PC-3 (cell line): ENCODE measurements at regions not wholly inside any gene's neighbourhood (a gene's known extent, or its start where the extent isn't known, plus 50 kb on each side); places are given as distances from the start of the nearest gene placed in this dataset.

ENCODE experiments used
- ATAC-seq: fragments of 200-7000 bp; cut with Tn5 transposase; 2 replicates; pipeline ENCODE4 v1.9.1; 2020; ENCODE audit warnings: mild to moderate bottlenecking, moderate library complexity
- BruUV-seq: library from RNA; stranded (reverse); fragments of 400-500 nt; replicated peaks from 2 replicates; lab custom pipeline; 2021; lab: Mats Ljungman, UMichigan
- CTCF ChIA-PET: fragments of 300-600 bp; sonication (Branson Sonifier 250); formaldehyde crosslinking; loops from one replicate; lab custom pipeline; 2022; ENCODE audit warnings: antibody characterized with exemption; lab: Charles Lee
- POLR2A ChIA-PET: fragments of 300-600 bp; sonication (Branson Sonifier 250); formaldehyde crosslinking; loops from one replicate; lab custom pipeline; 2022; ENCODE audit warnings: antibody characterized with exemption; ENCODE audit not compliant: unreplicated experiment; lab: Charles Lee
- DNase-seq: peaks from one replicate; pipeline ENCODE4 v3.0.0-alpha.2; 2015
- H2AFZ ChIP-seq: fragments of 300-600 bp; sonication (generic); 2 replicates; pipeline ENCODE4 v1.6.0; 2016; ENCODE audit warnings: antibody characterized with exemption, low read length
- H3F3A ChIP-seq: fragments of 300-600 bp; sonication (generic); one replicate; pipeline ENCODE4 v1.6.0; 2017; ENCODE audit warnings: antibody characterized with exemption, low read length, control low read depth, mild to moderate bottlenecking; ENCODE audit not compliant: unreplicated experiment
- H3K27ac ChIP-seq: fragments of 300-600 bp; sonication (generic); 2 replicates; pipeline ENCODE4 v1.5.1; 2016; ENCODE audit warnings: mild to moderate bottlenecking, low read length
- H3K27me3 ChIP-seq: fragments of 300-600 bp; sonication (generic); 2 replicates; pipeline ENCODE4 v1.6.1; 2016; ENCODE audit warnings: low read length, mixed read lengths
- H3K36me3 ChIP-seq: fragments of 300-600 bp; sonication (generic); 2 replicates; pipeline ENCODE4 v1.6.1; 2016; ENCODE audit warnings: low read depth, mixed run types, low read length, mixed read lengths
- H3K4me1 ChIP-seq: fragments of 300-600 bp; sonication (generic); 2 replicates; pipeline ENCODE4 v1.5.1; 2016; ENCODE audit warnings: low read length; ENCODE audit not compliant: insufficient read depth
- H3K4me2 ChIP-seq: fragments of 300-600 bp; sonication (generic); 2 replicates; pipeline ENCODE4 v1.6.0; 2016; ENCODE audit warnings: low read length
- H3K4me3 ChIP-seq: fragments of 300-600 bp; sonication (generic); 2 replicates; pipeline ENCODE4 v1.5.1; 2016; ENCODE audit warnings: mild to moderate bottlenecking, low read length, mixed read lengths
- H3K79me2 ChIP-seq: fragments of 300-600 bp; sonication (generic); 2 replicates; pipeline ENCODE4 v1.6.1; 2017; ENCODE audit warnings: low read length, mixed read lengths
- H3K9ac ChIP-seq: fragments of 300-600 bp; sonication (generic); 2 replicates; pipeline ENCODE4 v1.6.0; 2016; ENCODE audit warnings: mild to moderate bottlenecking, low read length
- H3K9me2 ChIP-seq: fragments of 300-600 bp; sonication (generic); replicated peaks from 2 replicates; pipeline ENCODE4 v1.6.1; 2016; ENCODE audit warnings: mixed run types, low read length, mixed read lengths
- H3K9me3 ChIP-seq: fragments of 300-600 bp; sonication (generic); 2 replicates; pipeline ENCODE4 v1.6.1; 2016; ENCODE audit warnings: low read length, mixed read lengths
- H4K20me1 ChIP-seq: fragments of 300-600 bp; sonication (generic); 2 replicates; pipeline ENCODE4 v1.6.1; 2016; ENCODE audit warnings: low read length, mixed read lengths
- EZH2 ChIP-seq: fragments of 300-600 bp; sonication (generic); IDR thresholded peaks from one replicate; pipeline ENCODE4 v1.6.1; 2017; ENCODE audit warnings: antibody characterized with exemption, mild to moderate bottlenecking, low read length; ENCODE audit not compliant: unreplicated experiment
- EZH2phosphoT487 ChIP-seq: fragments of 300-600 bp; sonication (generic); IDR thresholded peaks from 2 replicates; pipeline ENCODE4 v1.6.1; 2018; ENCODE audit warnings: mild to moderate bottlenecking, antibody characterized with exemption, low read length, borderline replicate concordance
- intact Hi-C: fragments of 100-400 bp; cut with micrococcal nuclease; formaldehyde crosslinking; loops from 2 replicates; pipeline ENCODE4 v1.9.0; 2023
- TF ChIP-seq, protein P1 (sequence below): fragments of 300-600 bp; sonication (generic); conservative IDR thresholded peaks from 2 replicates; pipeline ENCODE4 v1.5.1; 2017; ENCODE audit warnings: antibody characterized with exemption, low read depth, mild to moderate bottlenecking, low read length

DNA sequence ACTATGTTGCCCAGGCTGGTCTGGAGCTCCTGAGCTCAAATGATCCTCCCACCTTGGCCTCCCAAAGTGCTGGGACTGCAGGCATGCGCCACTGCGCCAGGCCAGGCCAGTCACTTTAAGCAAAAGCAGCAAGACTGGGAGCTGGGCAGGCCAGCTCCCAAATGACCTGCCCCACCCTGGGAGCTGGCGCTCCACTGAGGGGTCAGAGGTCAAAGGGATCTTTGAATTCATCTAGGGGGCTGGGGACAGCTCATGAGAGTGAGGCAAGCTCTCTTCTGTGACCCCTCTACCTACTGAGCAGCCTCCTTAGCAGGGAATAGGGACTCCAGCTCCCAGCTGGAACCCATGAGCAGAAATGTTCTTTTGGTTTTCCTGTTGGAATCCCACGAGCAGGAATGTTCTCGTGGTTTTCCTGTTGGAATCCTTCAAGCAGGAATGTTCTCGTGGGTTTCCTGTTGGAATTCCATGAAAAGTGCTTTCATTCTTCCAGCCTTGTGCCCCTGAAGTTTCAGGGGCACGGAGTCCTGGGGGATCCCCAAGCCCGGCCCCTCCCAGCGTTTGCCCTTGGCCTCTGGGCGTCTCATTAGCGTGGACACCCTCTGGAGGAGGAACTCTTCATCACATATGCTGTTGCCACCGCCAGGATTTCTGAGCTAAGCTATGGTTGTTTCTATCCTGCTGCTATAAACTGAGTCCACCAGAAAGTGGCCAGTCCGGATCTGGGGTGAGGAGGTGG lies 162.0 kb upstream of the HAAO start:
- CTCF ChIA-PET: no interaction called here
- ATAC-seq (no peak), DNase-seq (no peak)
- Histone ChIP-seq H3K9ac (no peak overlapping the region), H3K9me2 (no peaks in the 10 kb centered on the region), H2AFZ (no peak overlapping the region), H3K27ac (no peak overlapping the region), H3K9me3 (no peaks in the 10 kb centered on the region), H3K79me2 (no peaks in the 10 kb centered on the region), H3K4me2 (no peak overlapping the region), H3K36me3 (no peaks in the 10 kb centered on the region), H3K4me1 (no peaks in the 10 kb centered on the region), H3K27me3 (no peaks in the 10 kb centered on the region), H3F3A (no peaks in the 10 kb centered on the region), H4K20me1 (no peaks in the 10 kb centered on the region), H3K4me3 (no peak overlapping the region)
- intact Hi-C loops: no loop called here
- POLR2A ChIA-PET: interaction anchor here (0.6 kb wide), 1 partner anchor 187 kb away, joined by 5 read pairs; no protein-coding TSS in a partner anchor
- BruUV-seq: no TSS peak
- no peak for TF ChIP-seq EZH2phosphoT487
- no peak for TF ChIP-seq EZH2
- TF ChIP-seq, protein P1, sequence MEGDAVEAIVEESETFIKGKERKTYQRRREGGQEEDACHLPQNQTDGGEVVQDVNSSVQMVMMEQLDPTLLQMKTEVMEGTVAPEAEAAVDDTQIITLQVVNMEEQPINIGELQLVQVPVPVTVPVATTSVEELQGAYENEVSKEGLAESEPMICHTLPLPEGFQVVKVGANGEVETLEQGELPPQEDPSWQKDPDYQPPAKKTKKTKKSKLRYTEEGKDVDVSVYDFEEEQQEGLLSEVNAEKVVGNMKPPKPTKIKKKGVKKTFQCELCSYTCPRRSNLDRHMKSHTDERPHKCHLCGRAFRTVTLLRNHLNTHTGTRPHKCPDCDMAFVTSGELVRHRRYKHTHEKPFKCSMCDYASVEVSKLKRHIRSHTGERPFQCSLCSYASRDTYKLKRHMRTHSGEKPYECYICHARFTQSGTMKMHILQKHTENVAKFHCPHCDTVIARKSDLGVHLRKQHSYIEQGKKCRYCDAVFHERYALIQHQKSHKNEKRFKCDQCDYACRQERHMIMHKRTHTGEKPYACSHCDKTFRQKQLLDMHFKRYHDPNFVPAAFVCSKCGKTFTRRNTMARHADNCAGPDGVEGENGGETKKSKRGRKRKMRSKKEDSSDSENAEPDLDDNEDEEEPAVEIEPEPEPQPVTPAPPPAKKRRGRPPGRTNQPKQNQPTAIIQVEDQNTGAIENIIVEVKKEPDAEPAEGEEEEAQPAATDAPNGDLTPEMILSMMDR: no peak

DNA sequence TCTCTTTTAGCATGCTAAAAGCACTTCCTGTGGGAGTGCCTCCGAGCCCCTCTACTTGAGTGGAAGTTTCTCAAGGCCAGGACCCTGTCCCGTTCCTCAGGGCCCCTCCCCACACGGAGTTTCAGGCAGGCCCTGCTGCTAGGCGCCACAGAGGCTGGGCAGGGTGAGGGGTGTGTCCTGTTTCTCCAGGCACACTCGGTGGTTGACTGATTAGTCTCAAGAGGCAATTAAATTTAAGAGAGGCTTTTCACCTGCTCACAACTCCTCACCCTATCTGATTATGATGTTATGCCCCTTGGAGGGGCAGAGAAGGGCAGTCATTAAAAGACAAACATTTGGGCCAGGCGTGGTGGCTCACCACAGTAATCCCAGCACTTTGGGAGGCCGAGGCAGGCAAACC lies 160.8 kb upstream of the HAAO start:
- H3K27ac ChIP-seq: no peak overlapping the region
- no peaks in the 10 kb centered on the region for H3F3A ChIP-seq
- no peaks in the 10 kb centered on the region for H3K9me3 ChIP-seq
- no peak overlapping the region for H2AFZ ChIP-seq
- H3K4me3 ChIP-seq: no peak overlapping the region
- no peaks in the 10 kb centered on the region for H3K4me1 ChIP-seq
- H3K4me2 ChIP-seq: no peak overlapping the region
- BruUV-seq: no TSS peak
- no peaks in the 10 kb centered on the region for H3K27me3 ChIP-seq
- no peaks in the 10 kb centered on the region for H3K9me2 ChIP-seq
- ChIA-PET CTCF (no interaction called here), POLR2A (no interaction called here)
- H4K20me1 ChIP-seq: no peaks in the 10 kb centered on the region
- no peaks in the 10 kb centered on the region for H3K36me3 ChIP-seq
- no peak for DNase-seq
- ATAC-seq: no peak
- H3K79me2 ChIP-seq: no peaks in the 10 kb centered on the region
- H3K9ac ChIP-seq: no peak overlapping the region
- intact Hi-C loops: no loop called here
- TF ChIP-seq EZH2phosphoT487: no peak
- TF ChIP-seq, protein P1: no peak
- TF ChIP-seq EZH2: no peak

DNA sequence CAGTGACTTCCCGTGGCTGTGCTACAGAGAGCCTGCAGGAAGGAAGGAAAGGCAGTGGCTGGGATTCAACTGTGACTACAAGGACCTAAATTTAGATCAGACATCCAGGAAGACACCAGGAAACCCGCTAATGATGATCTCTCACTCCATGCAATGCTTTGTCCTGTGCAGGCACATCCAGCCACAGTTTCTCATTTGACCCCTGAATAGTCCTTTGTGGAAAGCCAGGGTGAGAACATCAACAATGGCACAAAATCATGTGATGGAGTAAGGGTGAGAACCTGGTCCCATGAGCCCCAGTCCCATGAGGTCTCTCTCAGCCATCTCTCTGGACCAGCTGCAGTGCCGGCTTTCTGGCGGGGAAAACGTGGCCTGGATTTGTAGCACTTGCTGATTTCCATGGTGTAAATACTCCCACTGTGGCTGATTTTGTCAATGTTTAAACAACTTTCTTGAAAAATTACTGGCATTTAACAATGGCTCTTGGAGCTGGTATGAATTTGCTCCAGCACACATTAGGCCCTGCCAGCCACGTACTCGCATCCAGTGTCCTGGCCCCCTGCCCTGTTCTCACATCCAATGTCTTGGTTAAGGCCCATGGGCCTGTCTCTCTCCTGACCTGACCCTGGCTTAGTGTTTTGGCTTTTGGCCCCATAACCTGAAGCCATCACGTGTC lies 159.0 kb upstream of the HAAO start:
- Histone ChIP-seq H3K4me1 (no peaks in the 10 kb centered on the region), H3K27ac (no peak overlapping the region), H3K27me3 (no peaks in the 10 kb centered on the region), H2AFZ (no peak overlapping the region), H3K4me3 (no peak overlapping the region), H3K9ac (no peak overlapping the region), H3K9me3 (no peaks in the 10 kb centered on the region), H3F3A (no peaks in the 10 kb centered on the region), H4K20me1 (no peaks in the 10 kb centered on the region), H3K79me2 (no peaks in the 10 kb centered on the region), H3K9me2 (no peaks in the 10 kb centered on the region), H3K4me2 (no peak overlapping the region), H3K36me3 (no peaks in the 10 kb centered on the region)
- CTCF ChIA-PET: no interaction called here
- no TSS peak for BruUV-seq
- POLR2A ChIA-PET: no interaction called here
- no peak for DNase-seq
- ATAC-seq: no peak
- TF ChIP-seq EZH2: no peak
- no peak for TF ChIP-seq EZH2phosphoT487
- TF ChIP-seq, protein P1: no peak
- intact Hi-C loops: no loop called here
